ENCODE measurements at regions not wholly inside any gene's neighbourhood (a gene's known extent, or its start where the extent isn't known, plus 50 kb on each side); places are given as distances from the start of the nearest gene placed in this dataset.

- TF ChIP-seq ZBTB33 (IDR thresholded peaks at IDR 0.05) (no peak), HNF4A (conservative IDR thresholded peaks at IDR 0.05) (no peak), ATF3 (IDR thresholded peaks at IDR 0.05) (no peak), GABPA (IDR thresholded peaks at IDR 0.05 in 1 of 2, conservative IDR thresholded peaks at IDR 0.05 in 1 of 2) (no peak), HNF4G (IDR thresholded peaks at IDR 0.05) (no peak), FOXA1 (IDR thresholded peaks at IDR 0.05) (no peak), MAX (IDR thresholded peaks at IDR 0.05) (no peak), TAF1 (conservative IDR thresholded peaks at IDR 0.05) (no peak), RAD21 (IDR thresholded peaks at IDR 0.05) (no peak), RXRA (IDR thresholded peaks at IDR 0.05) (no peak)
Observed at GRCh38 chr3:59547874-59548273, 498.0 kb upstream of the CFAP20DC start (continued).

- Histone ChIP-seq H3K27ac (ENCODE audit: low read depth in 1 of 2, low read length in 2 of 2) (no peak overlapping the region), H3K36me3 (ENCODE audit: control insufficient read depth in 4 of 4, insufficient read depth in 3 of 4, low read depth in 1 of 4, low read length in 3 of 4) (no peaks in the 10 kb centered on the region), H3K27me3 (ENCODE audit: control insufficient read depth in 4 of 4, insufficient read depth in 4 of 4, low read length in 3 of 4) (no peaks in the 10 kb centered on the region), H3K4me3 (ENCODE audit: low read depth in 1 of 3, low read length in 3 of 3) (no peak overlapping the region), H3K9ac (ENCODE audit: low read depth in 1 of 2, low read length in 2 of 2) (no peak overlapping the region), H3K4me1 (ENCODE audit: control insufficient read depth in 4 of 4, insufficient read depth in 4 of 4, low read length in 3 of 4) (no peaks in the 10 kb centered on the region), H3K9me3 (ENCODE audit: control insufficient read depth in 4 of 4, low read length in 3 of 4) (no peaks in the 10 kb centered on the region)
- no peak for DNase-seq (ENCODE audit: low spot score)
- 79% methylated on average over 1 of the region's 1 CpG for WGBS
- TF ChIP-seq FOXA1 (IDR thresholded peaks at IDR 0.05), result no peak
Observed at GRCh38 chr3:59546522-59546921, 496.7 kb upstream of the CFAP20DC start.

- no peaks in the 10 kb centered on the region for H3K27me3 ChIP-seq (ENCODE audit: control insufficient read depth in 4 of 4, insufficient read depth in 4 of 4, low read length in 3 of 4)
- 60% methylated on average over 1 of the region's 1 CpG for WGBS
- H3K9ac ChIP-seq (ENCODE audit: low read depth in 1 of 2, low read length in 2 of 2), result no peak overlapping the region
- H3K27ac ChIP-seq (ENCODE audit: low read depth in 1 of 2, low read length in 2 of 2), result no peak overlapping the region
- H3K9me3 ChIP-seq (ENCODE audit: control insufficient read depth in 4 of 4, low read length in 3 of 4), result no peaks in the 10 kb centered on the region
- no peak for DNase-seq (ENCODE audit: low spot score)
- H3K4me1 ChIP-seq (ENCODE audit: control insufficient read depth in 4 of 4, insufficient read depth in 4 of 4, low read length in 3 of 4), result no peaks in the 10 kb centered on the region
- TF ChIP-seq HNF4G (IDR thresholded peaks at IDR 0.05), result no peak
- TF ChIP-seq MAX (IDR thresholded peaks at IDR 0.05), result no peak
- no peak for TF ChIP-seq EGR1 (IDR thresholded peaks at IDR 0.05; ENCODE audit: low read depth in 2 of 2)
- no peak for TF ChIP-seq RAD21 (IDR thresholded peaks at IDR 0.05)
- TF ChIP-seq FOXA2 (IDR thresholded peaks at IDR 0.05), result no peak
- TF ChIP-seq CTCF (IDR thresholded peaks at IDR 0.05; ENCODE audit: low read depth, low read length, missing input control), result no peak
- TF ChIP-seq HNF4A (conservative IDR thresholded peaks at IDR 0.05), result no peak
- TF ChIP-seq TAF1 (conservative IDR thresholded peaks at IDR 0.05), result no peak
- TF ChIP-seq SP1 (IDR thresholded peaks at IDR 0.05), result no peak
- TF ChIP-seq REST (IDR thresholded peaks at IDR 0.05), result no peak
- TF ChIP-seq GABPA (IDR thresholded peaks at IDR 0.05 in 1 of 2, conservative IDR thresholded peaks at IDR 0.05 in 1 of 2), result no peak
- no peak for TF ChIP-seq FOXA1 (IDR thresholded peaks at IDR 0.05)
- TF ChIP-seq NR2F2 (IDR thresholded peaks at IDR 0.05), result no peak
- no peak for TF ChIP-seq ATF3 (IDR thresholded peaks at IDR 0.05)
- TF ChIP-seq YY1 (IDR thresholded peaks at IDR 0.05), result no peak
- no peak for TF ChIP-seq ZBTB33 (IDR thresholded peaks at IDR 0.05)
- TF ChIP-seq RXRA (IDR thresholded peaks at IDR 0.05), result no peak
- TF ChIP-seq JUND (IDR thresholded peaks at IDR 0.05), result no peak
- no peak overlapping the region for H3K4me3 ChIP-seq (ENCODE audit: low read depth in 1 of 3, low read length in 3 of 3)
- no peaks in the 10 kb centered on the region for H3K36me3 ChIP-seq (ENCODE audit: control insufficient read depth in 4 of 4, insufficient read depth in 3 of 4, low read depth in 1 of 4, low read length in 3 of 4)
Observed at GRCh38 chr3:59545374-59545773, 495.5 kb upstream of the CFAP20DC start.
